Left renal cortex interstitium (tissue), 4 donors: ENCODE measurements at regions not wholly inside any gene's neighbourhood (a gene's known extent, or its start where the extent isn't known, plus 50 kb on each side); places are given as distances from the start of the nearest gene placed in this dataset.

Experiments
- DNase-seq, 4 donors: peaks; one replicate each; pipeline ENCODE4 v3.0.0-alpha.2; 2013; ENCODE audit warnings: low read depth in 4 of 4, low spot score in 2 of 4, missing footprints in 1 of 4

- DNase-seq = no peak
Observed at GRCh38 chr2:126824663-126825062, 74.0 kb upstream of the TEX51 start.

GRCh38 chr2:126825316-126825715 is 73.4 kb upstream of the TEX51 start:
- no peak for DNase-seq

DNA sequence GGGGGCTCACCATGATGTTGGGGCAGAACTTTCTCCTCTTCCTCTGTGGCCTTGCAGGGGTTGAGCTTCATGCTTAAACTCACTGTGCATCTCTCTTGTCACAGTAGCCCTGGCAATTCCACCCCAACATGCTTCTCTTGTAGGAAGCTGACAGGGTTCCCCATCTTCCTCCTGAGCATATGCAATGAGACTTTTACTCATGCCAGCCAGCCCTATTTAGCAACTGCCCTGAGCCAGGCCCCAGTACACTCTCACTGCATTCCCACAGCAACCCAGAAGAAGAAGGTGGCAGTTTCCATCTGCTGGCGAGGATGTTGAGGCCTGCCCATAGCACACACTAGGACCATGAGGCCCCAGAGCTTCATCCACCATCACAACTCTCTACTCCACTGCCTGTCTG is 72.2 kb upstream of the TEX51 start:
- DNase-seq = no peak

GRCh38 chr2:126827371-126827770 is 71.3 kb upstream of the TEX51 start:
- no peak for DNase-seq

- DNase-seq = no peak
Observed at GRCh38 chr2:126828051-126828450, 70.6 kb upstream of the TEX51 start.

- DNase-seq = no peak
Observed at GRCh38 chr2:126828491-126828890, 70.2 kb upstream of the TEX51 start.

DNA sequence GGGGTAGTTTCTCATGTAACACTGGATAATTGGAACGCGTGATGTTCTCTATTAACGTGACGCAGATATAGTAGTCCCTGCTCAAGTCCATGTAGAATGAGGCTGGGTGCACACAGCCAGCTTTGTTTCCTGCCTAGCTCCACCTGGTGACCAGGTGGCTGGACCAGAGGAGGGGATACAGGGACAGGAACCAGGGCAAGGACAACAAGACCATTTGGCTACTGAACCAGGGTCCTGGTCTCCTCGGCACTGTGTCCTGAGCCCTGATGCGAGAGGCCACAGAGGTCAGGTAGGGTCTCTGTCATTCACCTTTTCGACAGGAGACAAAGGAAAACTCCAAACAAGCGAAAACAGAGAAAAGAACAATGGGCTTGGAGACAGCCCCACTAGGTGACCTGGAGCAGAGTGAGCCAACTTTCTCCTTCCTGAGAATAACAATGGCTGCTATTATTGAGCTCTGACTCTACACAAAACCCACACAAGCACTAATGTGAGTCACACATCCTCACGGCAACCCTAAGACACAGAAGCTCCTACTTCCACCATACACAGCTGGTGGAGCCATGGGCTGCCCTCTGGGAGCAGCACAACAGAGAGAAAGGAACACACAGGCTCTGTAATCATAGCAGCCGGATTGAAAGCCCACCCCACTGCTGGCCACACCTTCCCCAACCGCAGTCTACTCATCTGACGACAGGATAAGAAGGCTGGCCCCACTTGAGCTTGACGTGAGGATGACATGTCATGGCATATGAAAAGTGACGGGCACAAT is 67.3 kb upstream of the TEX51 start:
- no peak for DNase-seq

DNA sequence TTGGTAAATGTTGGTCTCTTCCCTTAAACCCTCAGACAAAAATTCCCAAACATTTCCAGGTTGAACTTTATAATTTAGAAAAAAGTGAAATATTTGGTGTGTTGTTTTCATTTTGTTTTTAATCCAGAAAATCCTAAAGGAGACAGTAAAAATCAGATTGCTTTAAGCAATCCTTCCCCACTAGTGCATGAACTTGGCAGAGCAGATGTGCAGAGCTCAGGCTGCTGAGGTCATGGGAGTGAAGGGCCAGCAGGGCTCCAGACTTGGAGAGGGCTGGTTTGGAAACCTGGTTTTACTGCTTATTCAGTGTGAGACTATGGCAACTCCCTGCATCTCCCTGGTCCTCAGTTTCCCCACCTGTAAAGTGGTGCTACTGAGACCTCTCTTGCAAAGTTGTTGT is 66.7 kb upstream of the TEX51 start:
- no peak for DNase-seq

GRCh38 chr2:126832757-126833156 is 65.9 kb upstream of the TEX51 start:
- DNase-seq = no peak

DNA sequence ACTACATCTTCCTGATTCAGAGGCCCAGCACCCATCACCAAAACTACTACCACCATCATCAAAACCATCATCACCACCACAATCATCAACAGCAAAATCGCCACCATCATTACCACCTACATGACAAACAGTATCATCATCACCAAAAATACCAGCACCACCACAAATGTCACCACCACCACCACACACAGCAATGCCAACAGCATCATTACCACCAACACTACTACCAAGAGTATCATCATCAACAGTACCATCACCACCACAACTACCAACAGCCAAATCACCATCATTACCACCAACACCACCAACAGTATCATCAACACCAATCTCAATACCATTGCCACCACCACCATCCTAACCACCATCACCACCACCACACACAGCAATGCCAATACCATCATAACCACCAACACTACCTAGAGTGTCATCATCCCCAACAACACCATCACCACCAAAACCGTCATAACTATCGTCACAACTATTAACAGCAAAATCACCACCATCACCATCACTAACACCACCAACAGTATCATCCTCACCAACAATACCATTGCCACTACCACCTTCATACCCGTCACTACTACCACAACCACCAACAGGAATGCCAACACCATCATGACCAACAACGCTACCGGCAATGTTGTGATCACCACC is 64.6 kb upstream of the TEX51 start:
- DNase-seq = no peak

DNA sequence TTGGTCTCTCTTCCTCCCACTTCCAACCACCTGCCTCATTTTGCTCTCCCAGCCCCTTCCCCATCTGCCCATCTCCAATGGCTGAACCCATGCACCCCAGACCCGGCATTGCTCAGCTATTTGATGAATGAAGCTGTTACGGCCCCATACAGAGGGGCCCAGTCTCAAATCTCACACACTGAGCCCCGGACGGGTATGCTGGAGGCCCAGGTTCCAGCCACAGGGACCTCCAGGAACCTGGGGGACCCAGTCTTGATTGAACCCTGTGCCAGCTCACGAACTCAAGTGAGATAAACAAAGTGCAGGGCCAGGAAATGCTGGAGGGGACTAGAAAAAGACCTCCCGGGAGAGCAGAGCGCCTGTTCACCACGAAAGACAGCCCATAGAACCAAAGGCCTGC is 63.4 kb upstream of the TEX51 start:
- no peak for DNase-seq

DNA sequence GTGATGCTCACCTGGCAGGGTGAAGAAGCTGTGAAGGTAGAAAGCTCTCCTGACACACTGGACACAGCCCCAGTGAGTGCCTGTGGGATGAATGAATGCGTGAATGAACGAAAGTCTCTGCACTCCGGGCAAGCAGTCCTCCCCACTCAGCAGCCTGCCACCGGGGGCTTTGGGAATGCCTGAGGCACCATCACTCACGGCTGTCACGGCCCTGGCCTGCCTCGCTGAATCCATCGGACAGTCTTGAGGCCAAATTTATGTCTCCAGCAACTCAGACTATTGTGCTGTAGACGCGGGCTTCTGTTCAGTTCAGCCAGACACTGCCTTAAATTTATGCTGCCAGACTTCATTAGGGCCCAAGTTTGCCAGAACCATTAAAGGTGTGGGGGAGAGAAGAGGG is 62.9 kb upstream of the TEX51 start:
- no peak for DNase-seq

DNA sequence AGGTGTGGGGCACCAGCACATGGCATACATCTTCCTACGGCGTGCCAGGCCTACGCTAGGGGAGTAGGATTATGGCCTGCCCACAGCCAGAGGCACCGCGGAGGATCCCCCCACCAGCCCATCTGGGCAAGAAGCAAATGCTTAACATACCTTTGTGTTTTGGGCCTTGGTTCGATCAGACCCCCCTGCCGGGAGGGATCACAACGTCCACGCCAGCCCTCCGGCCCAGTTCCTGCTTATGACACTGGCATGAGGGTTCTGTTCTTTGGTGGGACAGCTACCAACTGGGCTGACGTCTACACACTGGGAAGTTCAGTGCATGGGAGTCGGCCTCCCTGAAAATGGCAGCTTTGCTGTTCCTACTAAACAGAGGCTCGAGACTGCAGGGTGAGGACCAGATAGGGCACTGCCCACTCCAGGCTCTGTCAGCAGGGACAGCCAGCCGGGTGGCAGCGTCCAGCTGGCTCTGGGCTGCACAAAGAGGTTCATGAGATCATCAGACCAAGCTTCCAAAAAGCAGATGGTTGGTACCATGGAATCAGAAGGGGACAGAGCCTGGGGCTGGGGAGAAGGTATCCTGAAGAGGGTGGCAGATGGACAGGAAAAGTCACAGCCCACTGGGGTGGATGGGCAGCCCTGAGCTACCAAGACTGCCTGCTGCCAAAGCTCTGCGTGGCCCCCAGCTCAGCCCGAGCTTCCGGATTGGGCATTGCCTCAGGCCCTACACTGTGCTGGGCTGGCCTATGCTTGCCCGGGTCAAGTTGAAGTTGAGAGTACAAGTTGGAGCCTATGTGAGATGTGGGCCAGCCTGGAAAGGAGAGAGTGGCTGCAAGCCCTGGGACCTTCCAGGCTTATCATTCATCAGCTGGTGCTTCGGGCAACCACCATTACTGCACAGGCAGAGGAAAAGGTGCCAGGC is 61.7 kb upstream of the TEX51 start:
- DNase-seq = no peak

GRCh38 chr2:126837966-126838715 is 60.5 kb upstream of the TEX51 start:
- no peak for DNase-seq

DNA sequence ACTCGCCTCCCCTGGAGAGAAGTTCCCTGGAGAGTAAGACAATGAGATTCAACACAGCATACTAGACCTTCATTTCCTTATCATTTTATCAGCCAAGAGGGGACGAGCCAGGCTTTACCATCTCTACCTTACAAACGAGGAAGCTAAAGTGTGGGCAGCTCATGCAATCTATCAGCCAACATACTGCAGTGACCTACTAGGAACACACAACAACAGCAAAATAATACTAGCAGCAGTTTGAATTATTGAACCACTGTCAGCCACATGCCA is 60.0 kb upstream of the TEX51 start:
- DNase-seq = no peak

DNA sequence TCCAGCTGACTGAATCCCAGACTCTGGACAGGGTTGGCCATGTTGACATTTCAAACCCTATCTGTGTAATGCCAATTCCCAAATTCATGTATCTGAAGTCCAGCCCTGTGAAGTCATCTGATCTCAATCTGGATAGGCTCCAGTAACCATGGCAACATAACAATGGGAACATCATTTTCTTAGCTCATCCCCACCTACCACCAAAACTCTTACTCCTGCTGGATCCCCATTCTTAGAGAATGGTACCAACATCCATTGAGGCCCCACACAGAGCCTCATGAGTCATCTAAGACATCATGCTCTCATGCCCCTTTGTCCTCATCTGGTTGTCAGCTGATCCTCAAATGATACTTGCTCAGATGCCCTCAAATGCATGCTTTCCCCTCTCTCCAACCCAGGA is 58.9 kb upstream of the TEX51 start:
- DNase-seq = no peak

- no peak for DNase-seq
Observed at GRCh38 chr2:126843081-126843480, 55.6 kb upstream of the TEX51 start.

GRCh38 chr2:126846241-126846640 is 52.4 kb upstream of the TEX51 start:
- DNase-seq = no peak
